ENCODE measurements at regions not wholly inside any gene's neighbourhood (a gene's known extent, or its start where the extent isn't known, plus 50 kb on each side); places are given as distances from the start of the nearest gene placed in this dataset.

DNA sequence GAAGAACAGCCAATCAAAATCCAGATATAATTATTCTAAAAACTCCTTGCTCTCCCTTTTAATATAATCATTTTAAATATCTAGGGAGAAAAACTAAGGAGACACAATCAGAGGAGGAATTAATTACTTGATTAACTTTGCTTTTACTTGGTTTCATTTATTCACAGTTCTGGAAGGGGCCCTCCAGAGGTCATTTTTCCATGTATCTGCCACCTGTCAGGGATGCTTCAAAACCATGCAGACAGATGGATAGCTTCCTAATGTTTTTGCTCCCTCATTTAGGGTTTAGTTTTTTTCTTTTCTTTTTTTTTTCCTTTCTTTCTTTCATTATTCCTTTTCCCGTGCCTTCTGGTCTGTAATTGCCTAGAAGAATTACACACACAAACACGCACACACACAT lies 438.1 kb upstream of the ARPP21 start:
- TF ChIP-seq, protein P1, sequence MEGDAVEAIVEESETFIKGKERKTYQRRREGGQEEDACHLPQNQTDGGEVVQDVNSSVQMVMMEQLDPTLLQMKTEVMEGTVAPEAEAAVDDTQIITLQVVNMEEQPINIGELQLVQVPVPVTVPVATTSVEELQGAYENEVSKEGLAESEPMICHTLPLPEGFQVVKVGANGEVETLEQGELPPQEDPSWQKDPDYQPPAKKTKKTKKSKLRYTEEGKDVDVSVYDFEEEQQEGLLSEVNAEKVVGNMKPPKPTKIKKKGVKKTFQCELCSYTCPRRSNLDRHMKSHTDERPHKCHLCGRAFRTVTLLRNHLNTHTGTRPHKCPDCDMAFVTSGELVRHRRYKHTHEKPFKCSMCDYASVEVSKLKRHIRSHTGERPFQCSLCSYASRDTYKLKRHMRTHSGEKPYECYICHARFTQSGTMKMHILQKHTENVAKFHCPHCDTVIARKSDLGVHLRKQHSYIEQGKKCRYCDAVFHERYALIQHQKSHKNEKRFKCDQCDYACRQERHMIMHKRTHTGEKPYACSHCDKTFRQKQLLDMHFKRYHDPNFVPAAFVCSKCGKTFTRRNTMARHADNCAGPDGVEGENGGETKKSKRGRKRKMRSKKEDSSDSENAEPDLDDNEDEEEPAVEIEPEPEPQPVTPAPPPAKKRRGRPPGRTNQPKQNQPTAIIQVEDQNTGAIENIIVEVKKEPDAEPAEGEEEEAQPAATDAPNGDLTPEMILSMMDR (IDR thresholded peaks at IDR 0.05; ENCODE audit: insufficient read depth, low read length, severe bottlenecking): no peak
- no peak for FAIRE-seq

DNA sequence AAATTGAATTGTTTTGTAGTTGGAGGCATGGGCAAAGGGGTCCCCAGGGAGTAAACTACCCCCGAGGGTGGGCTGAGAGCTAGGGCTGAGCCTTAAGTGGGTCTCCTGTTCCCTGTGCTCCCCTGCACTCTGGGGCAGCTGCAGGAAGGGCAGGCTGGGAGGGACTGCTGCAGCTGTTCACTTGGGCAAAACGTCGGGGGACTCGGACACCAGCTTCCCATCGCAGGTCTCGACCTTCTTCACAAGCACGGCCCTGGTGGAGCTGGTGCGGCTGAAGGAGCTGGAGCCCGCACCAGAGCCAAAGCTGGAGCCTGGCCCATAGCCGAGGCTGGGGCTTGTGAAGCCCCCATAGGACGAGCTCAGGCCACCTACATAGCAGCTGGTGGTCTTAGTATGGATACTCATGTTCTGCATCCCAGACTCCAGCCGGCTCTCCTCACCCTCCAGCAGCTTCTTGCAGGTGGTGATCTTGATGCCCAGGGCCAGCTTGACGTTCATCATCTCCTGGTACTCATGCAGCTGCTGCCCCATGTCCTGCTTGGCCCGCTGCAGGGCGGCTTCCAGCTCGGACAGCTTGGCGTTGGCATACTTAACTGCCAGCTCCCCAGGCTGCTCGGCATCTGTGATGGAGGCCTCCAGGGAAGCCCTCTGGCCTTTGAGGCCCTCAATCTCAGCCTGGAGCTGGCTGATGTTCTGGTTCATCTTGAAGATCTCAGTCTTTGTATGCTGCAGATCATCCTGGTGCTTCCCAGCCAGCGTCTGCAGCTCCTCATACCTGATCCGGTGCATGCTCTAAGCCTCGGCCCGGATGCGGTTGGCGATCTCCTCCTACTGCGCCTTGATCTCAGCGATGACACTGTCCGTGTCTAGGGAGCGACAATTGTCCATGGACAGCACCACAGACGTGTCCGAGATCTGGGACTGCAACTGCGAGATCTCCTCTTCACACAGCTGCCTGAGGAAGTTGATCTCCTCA lies 423.5 kb upstream of the ARPP21 start:
- no peak for FAIRE-seq
- Histone ChIP-seq H3K36me3 (ENCODE audit: control insufficient read depth, insufficient read depth, low read length) (no peaks in the 10 kb centered on the region), H3K4me3 (ENCODE audit: low read depth, low read length) (no peak overlapping the region), H3K27me3 (ENCODE audit: control insufficient read depth, insufficient read depth, low read length) (no peaks in the 10 kb centered on the region)
- DNase-seq (ENCODE audit: low read depth): no peak
- TF ChIP-seq, protein P1 (IDR thresholded peaks at IDR 0.05; ENCODE audit: insufficient read depth, low read length, severe bottlenecking): no peak

More for the DNA sequence above, 438.1 kb upstream of the ARPP21 start:
- no peak overlapping the region for H3K4me3 ChIP-seq (ENCODE audit: low read depth, low read length)
- no peaks in the 10 kb centered on the region for H3K27me3 ChIP-seq (ENCODE audit: control insufficient read depth, insufficient read depth, low read length)
- no peak for DNase-seq (ENCODE audit: low read depth)
- no peaks in the 10 kb centered on the region for H3K36me3 ChIP-seq (ENCODE audit: control insufficient read depth, insufficient read depth, low read length)

DNA sequence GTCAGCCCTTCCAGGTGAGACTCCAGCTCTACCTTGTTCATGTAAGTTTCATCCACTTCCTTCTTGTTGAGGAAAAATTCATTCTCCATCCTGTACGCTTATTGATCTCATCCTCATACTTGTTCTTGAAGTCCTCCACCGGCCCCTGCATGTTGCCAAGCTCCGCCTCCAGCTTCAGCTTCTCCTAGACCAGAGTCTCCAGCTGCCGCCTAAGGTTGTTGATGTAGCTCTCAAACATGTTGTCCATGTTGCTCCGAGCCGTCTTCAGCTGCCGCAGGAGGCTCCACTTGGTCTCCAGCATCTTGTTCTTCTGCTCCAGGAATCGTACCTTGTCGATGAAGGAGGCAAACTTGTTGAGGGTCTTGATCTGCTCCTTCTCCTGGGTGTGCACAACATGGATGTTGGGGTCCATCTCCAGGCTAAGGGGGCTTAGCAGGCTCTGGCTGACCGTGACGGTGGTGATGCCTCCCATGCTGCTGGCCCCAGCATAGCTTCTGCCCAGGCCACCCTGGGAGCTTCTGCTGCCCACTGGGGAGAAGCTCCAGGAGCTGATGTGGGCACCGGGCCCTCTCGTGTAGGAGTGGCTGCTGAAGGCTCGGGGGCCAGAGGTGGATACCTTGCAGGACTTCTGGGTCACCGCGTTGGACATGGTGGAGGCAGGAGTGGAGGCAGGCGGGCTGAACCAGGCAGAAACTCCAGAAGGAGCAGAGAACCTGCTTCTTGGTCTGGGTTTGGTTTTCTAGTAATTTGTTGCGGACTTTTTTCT lies 422.6 kb upstream of the ARPP21 start:
- no peaks in the 10 kb centered on the region for H3K36me3 ChIP-seq (ENCODE audit: control insufficient read depth, insufficient read depth, low read length)
- DNase-seq (ENCODE audit: low read depth): no peak
- H3K27me3 ChIP-seq (ENCODE audit: control insufficient read depth, insufficient read depth, low read length): no peaks in the 10 kb centered on the region
- FAIRE-seq: no peak
- TF ChIP-seq, protein P1 (IDR thresholded peaks at IDR 0.05; ENCODE audit: insufficient read depth, low read length, severe bottlenecking): no peak
- no peak overlapping the region for H3K4me3 ChIP-seq (ENCODE audit: low read depth, low read length)

DNA sequence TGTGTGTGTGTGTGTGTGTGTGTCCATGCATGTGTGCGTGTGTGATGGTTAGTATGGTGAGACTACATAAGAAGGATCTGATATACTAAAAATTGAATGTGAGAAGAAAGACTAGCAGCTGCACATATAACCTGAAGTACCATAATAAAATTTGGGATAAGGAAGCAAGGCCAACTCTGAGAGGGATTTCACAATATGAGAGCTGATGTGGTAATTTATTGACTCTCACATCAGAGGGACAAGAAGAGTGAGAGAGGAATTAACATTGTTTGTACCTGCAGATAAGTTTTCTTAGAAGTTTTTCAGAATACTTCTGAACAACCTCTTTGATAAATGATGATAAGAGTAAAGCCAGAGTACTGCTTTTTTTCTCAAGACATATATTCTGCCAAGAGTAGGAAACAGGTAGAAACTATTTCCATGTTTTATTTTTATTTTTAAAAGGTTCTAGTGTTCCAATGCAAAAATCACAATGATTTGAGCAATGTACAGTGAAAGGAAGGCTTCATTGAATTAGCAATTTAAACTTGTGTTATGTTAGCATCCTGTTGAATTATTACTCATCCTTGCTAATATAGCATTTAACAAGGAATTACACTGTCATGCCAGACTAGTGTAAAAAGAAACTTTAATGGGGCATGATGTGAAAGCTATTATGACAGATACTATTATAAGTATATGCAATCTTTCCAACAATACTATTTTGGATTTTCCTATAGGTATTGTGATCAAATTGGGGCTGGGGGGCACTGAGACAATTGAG lies 415.5 kb upstream of the ARPP21 start:
- FAIRE-seq: no peak

More for the DNA sequence above, 415.5 kb upstream of the ARPP21 start:
- Histone ChIP-seq H3K27me3 (ENCODE audit: control insufficient read depth, insufficient read depth, low read length) (no peaks in the 10 kb centered on the region), H3K4me3 (ENCODE audit: low read depth, low read length) (no peak overlapping the region), H3K36me3 (ENCODE audit: control insufficient read depth, insufficient read depth, low read length) (no peaks in the 10 kb centered on the region)
- no peak for DNase-seq (ENCODE audit: low read depth)
- TF ChIP-seq, protein P1 (IDR thresholded peaks at IDR 0.05; ENCODE audit: insufficient read depth, low read length, severe bottlenecking): no peak
